EL (cell line): ENCODE measurements at regions not wholly inside any gene's neighbourhood (a gene's known extent, or its start where the extent isn't known, plus 50 kb on each side); places are given as distances from the start of the nearest gene placed in this dataset.
"Not testable (repeated sequence)": the region's sequence is repeated elsewhere in the genome, so short reads cannot be mapped to it uniquely, and the experiment has no call there.

Experiments
- DNase-seq: peaks from one replicate; pipeline ENCODE4 v3.0.0-alpha.2; 2016

- DNase-seq: peak; percentile 13
These were observed 85.5 kb downstream of the APIP start for GRCh38 chr11:34830648-34831047.

GRCh38 chr11:34830035-34830434 lies 86.1 kb downstream of the APIP start:
- DNase-seq: no peak

- no peak for DNase-seq
These were observed 89.0 kb downstream of the APIP start for GRCh38 chr11:34827228-34827627.

- DNase-seq: no peak
These were observed 89.8 kb downstream of the APIP start for GRCh38 chr11:34826384-34826726.

GRCh38 chr11:34825670-34826383 lies 90.4 kb downstream of the APIP start:
- no peak for DNase-seq

GRCh38 chr11:34825315-34825669 lies 90.9 kb downstream of the APIP start:
- no peak for DNase-seq

- no peak for DNase-seq
These were observed 91.8 kb downstream of the APIP start for GRCh38 chr11:34824425-34824824.

GRCh38 chr11:34823639-34824038 lies 92.5 kb downstream of the APIP start:
- no peak for DNase-seq

- no peak for DNase-seq
These were observed 93.0 kb downstream of the APIP start for GRCh38 chr11:34823197-34823596.

GRCh38 chr11:34819740-34820482 lies 96.3 kb downstream of the APIP start:
- DNase-seq: no peak

- DNase-seq: not testable (repeated sequence)
These were observed 98.4 kb downstream of the APIP start for GRCh38 chr11:34817812-34818211.

GRCh38 chr11:34816698-34817213 lies 99.4 kb downstream of the APIP start:
- DNase-seq: no peak

- no peak for DNase-seq
These were observed 103.1 kb downstream of the APIP start for GRCh38 chr11:34812905-34813576.

GRCh38 chr11:34811858-34812257 lies 104.3 kb downstream of the APIP start:
- no peak for DNase-seq

- DNase-seq: no peak
These were observed 106.0 kb downstream of the APIP start for GRCh38 chr11:34810107-34810562.

- DNase-seq: no peak
These were observed 106.7 kb downstream of the APIP start for GRCh38 chr11:34809191-34810106.

- no peak for DNase-seq
These were observed 109.3 kb downstream of the APIP start for GRCh38 chr11:34806875-34807274.

GRCh38 chr11:34805937-34806336 lies 110.2 kb downstream of the APIP start:
- DNase-seq: no peak

- DNase-seq: no peak
These were observed 116.3 kb downstream of the APIP start for GRCh38 chr11:34799848-34800247.

- DNase-seq: no peak
These were observed 117.2 kb downstream of the APIP start for GRCh38 chr11:34798985-34799384.

- not testable (repeated sequence) for DNase-seq
These were observed 118.7 kb downstream of the APIP start for GRCh38 chr11:34797497-34797896.

GRCh38 chr11:34795641-34796040 lies 120.5 kb downstream of the APIP start:
- no peak for DNase-seq

- DNase-seq: no peak
These were observed 121.5 kb downstream of the APIP start for GRCh38 chr11:34794696-34795095.
